ENCODE measurements at regions not wholly inside any gene's neighbourhood (a gene's known extent, or its start where the extent isn't known, plus 50 kb on each side); places are given as distances from the start of the nearest gene placed in this dataset.

DNA sequence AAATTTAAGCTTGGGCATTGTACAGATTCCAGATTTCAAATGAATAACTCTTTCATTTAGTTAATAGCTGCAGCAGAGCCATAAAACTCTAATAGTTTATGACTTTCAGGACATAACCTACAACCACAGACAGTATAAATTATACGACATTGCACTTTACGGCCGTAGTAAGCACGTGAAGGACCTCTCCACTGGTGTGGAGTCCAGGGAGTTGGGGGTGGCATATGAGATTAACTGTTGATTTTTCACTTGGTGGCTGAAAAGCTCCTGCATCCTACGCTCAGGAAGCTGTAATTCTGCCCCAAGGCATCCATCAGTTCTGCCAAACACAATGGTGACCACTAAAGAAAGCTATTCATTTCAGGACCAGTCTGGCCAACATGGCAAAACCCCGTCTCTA is 376.2 kb downstream of the SOX11 start:
- no peak for DNase-seq (ENCODE audit: low spot score)

DNA sequence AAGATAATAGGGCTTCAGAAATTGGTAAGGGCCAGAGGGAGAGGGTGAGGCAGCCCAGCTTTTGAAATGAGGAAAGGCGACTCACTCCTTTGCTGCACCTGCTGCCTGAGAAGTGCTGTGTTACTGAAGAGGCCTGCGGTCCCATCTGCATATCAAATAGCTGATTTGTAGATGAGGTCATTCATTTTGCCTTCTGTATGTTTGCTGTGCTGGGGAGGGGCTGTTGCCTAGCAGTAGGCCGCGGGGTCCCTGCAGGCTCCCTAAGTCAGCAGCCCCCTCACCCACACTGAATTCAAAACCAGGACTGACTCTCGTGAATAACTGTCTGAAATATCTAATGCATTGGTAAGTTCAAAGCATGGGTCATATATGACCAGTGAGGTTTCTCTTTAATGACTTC is 377.2 kb downstream of the SOX11 start:
- DNase-seq (ENCODE audit: low spot score) = no peak

DNA sequence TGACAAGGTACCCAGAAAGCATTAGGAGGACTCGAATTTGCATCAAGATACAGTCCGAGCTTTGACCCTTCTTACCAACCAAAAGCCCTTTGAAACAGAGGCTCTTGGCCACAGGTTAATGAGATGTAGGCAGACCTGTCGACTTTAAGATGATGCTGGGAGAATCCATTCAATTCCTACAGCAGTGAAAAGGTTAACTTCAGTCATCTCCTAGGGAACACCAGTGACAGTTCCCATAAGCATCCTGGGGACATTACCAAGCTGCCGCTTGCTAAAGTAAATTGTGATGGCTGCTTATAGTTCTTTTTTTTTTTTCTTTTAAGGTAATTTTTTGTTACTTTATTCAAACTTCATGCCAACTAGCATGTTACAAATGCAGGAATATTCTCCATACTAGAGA is 379.3 kb downstream of the SOX11 start:
- no peak for DNase-seq (ENCODE audit: low spot score)

DNA sequence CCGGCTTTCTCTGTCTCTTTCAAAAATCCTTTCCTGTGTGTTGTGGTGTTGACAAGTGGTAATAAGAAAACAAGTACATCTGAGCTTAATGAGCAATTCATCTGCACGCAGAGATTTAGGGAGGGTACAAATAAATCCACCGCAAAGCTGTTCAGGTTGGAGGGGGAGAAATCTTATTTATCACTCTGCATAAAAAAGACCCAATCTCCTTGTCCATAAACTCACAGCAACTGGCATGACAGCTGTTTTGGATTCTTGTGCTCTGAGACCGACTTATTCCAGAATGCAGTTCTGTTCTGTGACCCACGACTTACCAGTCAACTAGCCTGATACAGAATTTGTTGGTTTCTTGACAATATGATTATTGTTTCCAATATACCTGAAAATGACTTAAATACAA is 380.1 kb downstream of the SOX11 start:
- no peak for DNase-seq (ENCODE audit: low spot score)

DNA sequence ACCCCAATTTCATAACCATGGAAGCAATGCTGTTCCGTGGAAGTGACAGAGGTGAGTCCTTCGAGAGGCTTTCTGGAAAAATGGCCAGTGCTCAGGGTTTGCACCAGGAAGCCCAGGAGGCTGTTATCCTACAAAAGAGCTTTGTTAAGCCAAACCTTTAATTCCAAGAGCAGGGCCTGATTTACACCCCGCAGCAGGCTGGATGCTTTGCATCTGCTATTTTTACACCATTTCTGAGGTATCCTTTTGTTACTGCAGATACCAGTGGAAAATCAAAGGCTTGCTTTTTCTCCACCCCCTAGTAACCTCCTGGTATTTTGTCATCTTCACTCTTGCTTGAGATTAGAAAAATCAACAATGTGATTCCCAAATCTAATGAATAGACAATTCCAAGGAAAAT is 380.6 kb downstream of the SOX11 start:
- DNase-seq (ENCODE audit: low spot score) = no peak

DNA sequence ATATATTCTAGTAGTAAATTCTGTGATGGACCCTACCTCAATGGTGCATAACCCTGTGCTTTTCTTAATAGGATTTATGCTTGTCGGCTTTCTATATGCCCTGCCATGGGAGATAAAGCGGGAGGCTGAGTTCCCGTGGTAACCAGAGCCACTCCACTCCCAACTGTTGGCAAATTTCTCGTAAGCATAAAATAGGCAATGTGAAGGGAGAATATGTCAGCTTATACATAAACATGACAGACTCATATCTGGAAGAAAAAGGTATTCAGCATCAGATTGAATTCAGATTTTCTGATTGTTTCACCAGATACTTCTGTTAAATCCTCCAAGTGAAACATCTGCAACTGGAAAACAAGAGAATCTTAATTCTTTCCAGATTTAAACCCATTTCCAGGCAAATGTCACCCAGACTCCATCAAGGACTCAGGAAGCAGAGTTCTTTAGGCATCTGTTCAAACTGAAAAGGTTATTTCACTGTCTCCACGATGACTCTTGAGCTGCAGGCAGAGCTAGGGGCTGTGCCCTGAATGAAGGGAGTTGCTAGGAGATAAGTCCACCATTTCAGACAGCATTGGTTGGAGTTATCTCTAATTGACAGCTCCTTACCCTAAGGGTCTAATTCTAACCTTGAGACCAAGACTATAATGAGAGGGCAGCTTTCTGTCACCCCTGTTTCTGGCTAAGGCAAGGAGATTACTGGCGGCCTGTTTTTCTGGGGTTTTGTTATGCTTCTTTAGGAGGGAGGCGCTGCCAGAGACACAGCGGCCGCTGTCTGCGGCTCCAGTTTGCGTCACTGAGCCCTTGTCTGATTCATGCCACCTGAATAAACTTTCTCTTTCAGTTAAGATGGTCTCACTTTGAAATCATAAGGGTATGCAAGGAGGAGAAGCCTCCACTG is 381.3 kb downstream of the SOX11 start:
- DNase-seq (ENCODE audit: low spot score) = no peak

DNA sequence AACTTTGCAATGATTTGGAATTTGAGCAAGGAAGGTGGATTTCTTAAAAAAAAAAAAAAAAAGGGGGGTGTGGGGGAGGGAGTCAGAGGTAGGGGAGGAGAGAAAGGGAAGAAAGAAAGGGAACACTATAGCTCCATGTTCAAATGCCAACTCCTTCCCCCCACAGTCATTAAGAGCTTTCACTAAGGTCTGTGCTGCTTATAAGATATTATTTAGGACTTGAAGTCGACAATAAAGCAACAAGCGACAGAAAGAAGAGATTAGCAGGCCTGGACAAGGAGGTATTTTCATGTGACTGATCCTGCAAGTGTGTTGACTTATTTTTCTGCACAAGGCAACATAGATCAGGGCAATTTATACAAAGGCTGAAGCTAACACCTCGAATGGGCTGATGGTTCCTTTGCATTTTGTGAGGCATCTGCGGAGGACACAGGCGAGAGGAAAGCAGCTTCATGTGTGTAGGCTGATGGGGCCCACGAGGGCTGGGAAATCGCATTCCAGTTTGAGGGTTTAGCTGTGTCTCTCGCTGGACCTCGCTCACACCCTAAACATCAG is 382.0 kb downstream of the SOX11 start:
- DNase-seq (ENCODE audit: low spot score) = no peak

DNA sequence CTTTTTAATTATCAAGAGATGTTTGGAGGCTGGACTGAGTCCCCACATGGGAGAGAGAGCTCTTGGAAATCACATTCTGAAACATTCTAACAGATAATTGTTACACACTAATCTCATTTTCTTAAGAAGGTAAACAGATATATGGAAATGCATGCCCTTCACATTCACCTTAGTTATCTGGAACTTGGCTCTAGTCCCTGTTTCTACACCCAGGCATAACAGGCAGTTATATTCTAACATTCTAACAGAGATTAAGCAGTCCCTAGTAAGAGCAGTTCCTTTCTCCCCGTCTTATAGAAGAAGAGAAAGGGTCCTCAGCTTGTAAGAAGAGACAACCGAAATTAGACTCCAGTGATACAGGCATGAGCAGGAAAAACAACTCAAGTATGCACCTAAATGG is 385.4 kb downstream of the SOX11 start:
- no peak for DNase-seq (ENCODE audit: low spot score)

DNA sequence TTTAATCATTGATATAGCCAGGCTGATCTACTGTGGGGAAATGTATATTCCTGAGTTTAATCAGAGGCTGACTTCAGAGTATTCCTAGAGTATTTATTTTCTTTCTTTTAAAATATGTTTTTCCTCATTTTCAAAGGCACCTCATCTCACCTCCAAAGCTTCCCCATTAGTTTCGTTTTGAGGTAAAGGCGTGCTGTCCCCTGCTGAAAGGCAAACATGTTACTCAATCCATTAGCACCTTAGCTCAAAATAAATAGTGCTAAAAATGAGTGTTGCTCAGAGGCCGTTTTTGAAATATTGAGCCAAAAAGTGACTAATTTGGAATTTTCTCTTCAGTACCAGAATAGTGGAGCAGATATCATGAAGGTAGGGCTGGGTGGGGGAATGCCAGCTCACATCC is 386.2 kb downstream of the SOX11 start:
- no peak for DNase-seq (ENCODE audit: low spot score)

DNA sequence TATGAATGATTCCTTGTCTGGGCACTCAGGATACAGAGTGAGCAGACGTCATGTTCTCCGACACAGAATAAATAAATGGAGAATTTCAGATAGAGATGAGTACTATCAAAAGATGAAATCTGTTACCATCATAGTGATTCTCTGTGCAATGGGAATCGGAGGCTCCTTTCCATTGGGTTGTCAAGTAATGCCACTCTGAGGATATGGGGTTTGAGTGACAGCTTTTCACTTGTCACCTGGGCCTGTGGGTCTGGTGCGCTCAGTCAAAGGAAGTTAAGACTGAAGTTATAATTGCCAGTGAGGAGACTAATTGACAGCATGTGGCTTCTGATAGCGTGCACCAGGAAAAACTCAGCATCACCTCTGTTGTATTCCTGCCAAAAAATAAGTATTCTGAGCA is 387.2 kb downstream of the SOX11 start:
- DNase-seq (ENCODE audit: low spot score) = no peak

DNA sequence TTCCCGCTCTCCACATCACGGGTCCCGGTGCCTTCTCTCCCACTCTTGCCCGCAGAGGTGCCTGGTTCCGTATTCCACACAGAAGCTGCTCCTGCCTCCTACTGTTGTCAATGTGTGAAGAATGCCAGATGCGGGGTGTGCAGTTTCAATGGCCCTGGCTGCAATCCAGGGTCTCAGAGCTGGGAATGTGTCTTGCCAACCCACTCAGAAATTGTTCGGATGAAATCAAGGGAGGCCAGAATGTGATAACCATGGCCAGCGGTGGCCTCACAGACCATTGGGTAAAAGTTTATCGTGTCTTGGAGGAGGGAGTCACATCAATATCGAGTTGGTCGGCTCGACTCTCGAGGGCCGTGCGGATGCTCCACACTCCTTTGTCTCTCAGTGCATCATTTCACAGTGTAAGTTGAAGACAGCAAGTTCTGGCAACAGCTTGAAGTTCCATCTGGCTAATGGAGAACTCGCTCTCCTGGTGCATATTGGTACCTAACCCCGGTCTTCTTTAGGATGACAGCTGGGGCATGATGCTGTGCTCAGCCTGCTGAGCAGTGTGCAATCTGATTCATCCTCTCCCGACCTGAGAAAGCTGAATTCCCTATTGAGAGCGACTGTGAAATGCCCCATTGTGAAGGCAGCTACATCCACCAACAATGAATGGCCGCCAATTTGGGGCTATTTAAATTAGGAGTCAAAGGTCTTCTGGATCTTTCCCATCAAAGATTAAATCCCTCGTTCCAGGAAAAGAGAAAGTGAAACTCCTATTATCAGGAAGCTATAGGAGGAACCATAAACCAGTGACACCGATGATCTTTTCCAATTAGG is 389.0 kb downstream of the SOX11 start:
- no peak for DNase-seq (ENCODE audit: low spot score)

DNA sequence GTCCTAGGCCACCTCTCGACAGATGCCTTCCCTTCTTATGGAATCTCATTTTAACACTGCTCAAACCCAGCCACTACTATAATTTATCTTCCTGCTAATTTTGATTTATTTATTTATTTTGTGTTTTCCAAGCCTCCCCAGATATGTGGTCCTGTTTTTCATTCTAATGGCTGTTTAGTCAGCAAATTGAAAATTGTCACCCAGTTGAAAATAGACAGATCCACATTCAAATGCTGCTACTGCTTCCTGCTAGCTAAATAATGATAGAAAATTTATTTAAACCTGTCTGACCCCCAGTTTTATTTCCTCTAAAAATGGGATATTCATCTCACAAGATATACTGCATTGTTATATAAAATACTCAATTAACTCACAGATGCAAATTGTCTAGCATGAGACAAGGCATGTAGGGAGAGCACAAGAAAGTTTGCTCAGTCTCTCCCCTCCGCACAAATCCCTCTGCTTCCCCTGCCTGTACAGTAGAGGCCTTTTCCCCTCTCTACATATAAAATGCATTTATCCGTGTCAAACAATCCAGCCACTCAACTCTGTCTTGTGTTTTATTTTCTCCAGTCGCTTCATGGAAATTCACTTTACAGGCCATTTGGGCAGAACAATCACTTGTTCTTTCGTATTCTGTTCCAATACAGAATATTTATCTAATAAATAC is 389.9 kb downstream of the SOX11 start:
- DNase-seq (ENCODE audit: low spot score) = no peak

DNA sequence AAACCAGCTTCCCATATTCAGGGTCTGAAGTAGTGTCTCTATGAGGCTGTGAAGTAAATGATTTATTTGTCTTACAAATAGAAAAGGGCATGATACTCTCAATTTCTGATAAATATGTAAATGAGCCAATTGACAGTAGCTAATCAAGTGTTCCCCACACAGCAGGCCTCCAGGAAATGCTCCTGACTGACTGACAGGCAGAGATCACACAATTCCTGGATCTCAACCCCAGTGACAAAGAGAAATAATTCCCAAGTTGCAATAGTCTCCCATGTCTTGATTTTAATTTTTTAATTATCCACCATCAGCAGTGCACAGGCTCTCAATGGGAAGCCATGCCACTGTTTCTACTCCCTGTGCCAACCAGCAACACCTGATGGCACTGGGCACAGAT is 390.4 kb downstream of the SOX11 start:
- DNase-seq (ENCODE audit: low spot score) = no peak

DNA sequence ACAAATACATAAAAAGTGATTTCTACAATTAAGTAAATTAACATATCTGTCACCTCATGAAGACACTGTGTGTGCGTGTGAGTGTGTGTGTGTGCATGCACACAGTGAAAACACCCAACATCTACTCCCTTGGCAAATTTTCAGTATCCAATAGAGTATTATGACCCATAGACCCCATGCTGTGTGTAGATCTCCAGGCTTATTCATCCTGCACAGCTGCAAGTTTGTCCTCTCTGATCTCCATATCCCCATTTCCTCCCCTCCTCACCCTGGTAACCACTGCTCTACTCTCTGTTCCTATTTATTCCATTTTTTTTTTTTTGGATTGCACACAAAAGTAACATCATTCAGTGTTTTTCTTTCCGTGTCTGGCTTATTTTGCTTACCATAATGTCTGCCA is 391.0 kb downstream of the SOX11 start:
- DNase-seq (ENCODE audit: low spot score) = no peak

DNA sequence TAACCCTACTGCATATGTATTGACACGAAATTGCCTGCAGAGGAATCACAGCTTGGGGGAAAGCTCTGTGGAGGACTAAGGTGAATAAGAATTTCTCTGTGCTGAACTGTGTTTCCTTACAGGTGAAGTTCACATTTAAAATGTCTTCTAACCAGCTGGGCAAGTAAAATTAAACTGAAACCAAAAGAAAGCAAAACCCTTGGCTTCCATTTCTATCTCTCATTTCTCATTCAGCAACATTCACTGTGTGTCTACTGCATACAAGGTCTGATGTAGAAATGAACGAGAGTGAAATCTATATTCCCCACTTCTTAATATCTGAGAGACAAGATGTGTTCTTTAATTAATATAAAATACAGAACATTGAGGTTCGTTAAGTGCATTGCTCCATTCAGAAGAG is 397.3 kb downstream of the SOX11 start:
- DNase-seq (ENCODE audit: low spot score) = no peak

DNA sequence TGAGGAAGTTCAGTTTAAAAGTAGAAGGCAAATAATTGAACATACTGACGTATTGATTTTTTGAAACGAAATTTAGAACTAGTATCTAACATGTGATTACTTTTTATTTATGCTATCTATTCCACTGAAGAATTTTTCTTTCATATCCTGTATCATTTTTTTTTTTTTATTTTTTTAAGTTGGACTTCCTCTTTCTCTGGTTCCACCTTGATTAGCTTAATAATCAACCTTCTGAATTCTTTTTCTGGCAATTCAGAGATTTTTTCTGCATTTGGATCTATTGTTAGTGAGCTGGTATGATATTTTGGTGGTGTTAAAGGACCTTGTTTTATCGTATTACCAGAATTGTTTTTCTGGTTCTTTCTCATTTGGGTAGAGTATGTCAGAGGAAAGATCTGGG is 411.2 kb downstream of the SOX11 start:
- no peak for DNase-seq (ENCODE audit: low spot score)

DNA sequence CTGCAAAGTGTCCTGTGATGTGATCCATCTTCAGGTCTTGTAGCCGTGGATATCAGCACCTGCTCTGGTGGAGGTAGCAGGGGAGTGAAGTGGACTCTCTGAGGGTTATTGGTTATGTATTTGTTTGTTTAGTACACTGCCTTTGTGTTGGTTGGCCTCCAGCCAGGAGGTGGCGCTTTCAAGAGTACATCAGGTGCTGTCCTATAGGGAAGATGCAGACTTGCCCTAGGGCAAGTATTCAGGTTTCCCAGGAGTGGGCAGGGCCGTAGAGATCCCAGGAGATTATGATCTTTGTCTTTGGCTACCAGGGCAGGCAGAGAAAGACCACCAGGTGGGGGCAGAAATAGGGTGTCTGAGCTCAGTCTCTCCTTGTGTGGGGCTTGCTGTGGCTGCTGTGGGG is 411.8 kb downstream of the SOX11 start:
- no peak for DNase-seq (ENCODE audit: low spot score)

DNA sequence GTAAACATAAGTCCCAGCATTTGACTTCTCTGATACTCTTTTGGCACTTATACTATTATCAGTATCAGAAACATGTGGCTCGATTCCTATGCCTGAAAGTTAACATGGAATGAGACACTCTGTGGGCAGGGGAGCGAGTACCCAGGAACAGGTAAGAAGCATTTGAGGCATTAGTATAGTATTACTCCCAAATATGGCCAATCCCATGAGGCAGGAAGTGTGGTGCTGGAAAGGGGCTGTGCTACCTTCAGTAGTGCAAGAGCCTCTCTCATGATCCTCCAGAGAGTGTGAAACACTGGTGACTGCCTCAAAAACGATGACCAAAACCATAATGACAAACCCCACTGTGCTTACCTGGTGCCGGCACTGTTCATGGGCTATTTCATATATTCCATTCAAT is 415.1 kb downstream of the SOX11 start:
- no peak for DNase-seq (ENCODE audit: low spot score)

DNA sequence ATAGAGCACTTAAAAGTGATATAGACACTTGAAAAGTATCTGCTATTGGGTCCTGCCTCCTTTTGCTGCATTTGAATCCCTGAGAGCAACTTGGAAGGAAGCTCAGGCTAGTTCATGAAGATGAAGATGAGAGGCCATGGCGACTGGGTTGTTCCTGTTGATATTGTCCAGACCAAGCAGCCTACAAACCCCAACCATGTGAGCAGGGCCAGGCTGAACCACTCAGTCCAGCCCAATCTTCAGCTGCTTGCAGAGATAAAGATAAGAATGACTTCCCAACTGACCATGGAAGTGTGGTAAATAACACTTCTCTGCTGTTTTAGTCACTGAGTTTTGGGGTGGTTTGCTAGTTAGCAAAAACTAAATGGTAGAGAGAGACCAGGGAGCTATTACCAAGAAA is 417.6 kb downstream of the SOX11 start:
- no peak for DNase-seq (ENCODE audit: low spot score)

DNA sequence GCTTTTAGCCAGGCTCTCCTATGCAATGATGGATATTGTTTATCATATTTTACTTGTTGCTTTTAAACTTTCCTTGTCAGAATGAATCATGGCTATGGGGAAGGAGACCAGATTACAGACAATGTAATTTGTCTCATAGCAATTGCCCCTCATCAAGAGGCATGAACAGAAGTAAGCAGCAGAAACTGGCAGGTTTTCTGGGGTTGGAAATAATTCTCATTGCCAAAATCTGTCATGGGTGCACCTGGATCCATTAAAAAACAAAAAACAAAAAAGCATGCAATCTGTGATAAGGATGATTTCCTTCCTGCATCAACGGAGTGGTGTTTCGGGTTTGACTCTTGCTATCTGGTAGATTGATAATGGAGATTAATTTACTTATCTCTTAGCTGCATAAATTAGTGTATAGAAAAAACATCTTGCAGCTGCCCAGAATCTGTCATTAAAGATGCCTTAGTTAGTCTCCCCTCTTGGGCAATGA is 419.6 kb downstream of the SOX11 start:
- DNase-seq (ENCODE audit: low spot score) = no peak

DNA sequence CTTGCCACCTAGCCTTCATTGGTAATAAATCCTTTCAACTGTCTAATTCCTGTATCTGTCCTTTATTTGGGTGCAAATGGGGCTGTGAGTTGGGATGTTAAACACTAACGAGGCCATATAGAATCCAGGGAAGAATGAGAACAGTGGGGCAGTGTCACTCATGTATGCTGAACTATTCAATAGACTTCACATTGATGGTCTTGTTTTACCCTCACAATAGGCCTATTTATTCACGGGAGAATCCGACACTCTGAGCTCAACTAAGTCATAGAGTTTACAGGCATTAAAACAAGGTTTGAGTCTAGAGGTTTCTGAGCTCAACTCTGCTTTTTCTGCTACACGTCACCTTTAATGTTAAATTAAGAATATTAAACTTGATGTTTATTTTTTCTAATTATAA is 421.6 kb downstream of the SOX11 start:
- DNase-seq (ENCODE audit: low spot score) = no peak

DNA sequence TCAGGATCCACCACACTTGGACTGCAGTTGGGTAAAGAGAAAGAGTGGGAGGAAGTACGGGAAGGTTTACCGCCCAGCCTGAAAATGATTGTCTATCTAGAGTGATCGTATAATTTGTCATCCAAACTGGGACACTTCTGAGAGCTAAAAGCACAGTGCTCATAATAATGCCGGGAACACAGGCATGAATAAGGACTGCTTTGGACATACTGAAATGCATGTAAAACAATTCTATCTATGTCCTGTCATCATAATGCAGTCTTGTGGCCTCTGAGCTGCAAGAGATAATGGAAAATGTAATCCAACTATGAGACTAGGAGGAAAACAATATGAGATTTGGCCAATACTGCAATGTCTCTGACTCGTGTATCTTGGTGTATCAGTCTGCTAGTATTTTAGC is 435.5 kb downstream of the SOX11 start:
- DNase-seq (ENCODE audit: low spot score) = no peak

All from CD4-positive, alpha-beta T cell treated with Interleukin-6 at 100 ng/mL for 8 hours (primary cell).